Mesendoderm (in vitro differentiated cells): ENCODE measurements at regions not wholly inside any gene's neighbourhood (a gene's known extent, or its start where the extent isn't known, plus 50 kb on each side); places are given as distances from the start of the nearest gene placed in this dataset.

Experiments used
- DNase-seq: peaks from one replicate; pipeline ENCODE4 v3.0.0; 2013
- H2AK5ac ChIP-seq: 2 replicates; pipeline ENCODE4 v1.6.1; 2013; ENCODE audit warnings: low read length, inconsistent platforms
- H2BK120ac ChIP-seq: 2 replicates; pipeline ENCODE4 v1.6.1; 2013; ENCODE audit warnings: low read depth, mild to moderate bottlenecking, low read length, moderate library complexity, mixed read lengths
- H2BK15ac ChIP-seq: replicated peaks from 2 replicates; pipeline ENCODE4 v1.6.1; 2013; ENCODE audit warnings: low read depth, mild to moderate bottlenecking, moderate library complexity
- H2BK5ac ChIP-seq: 2 replicates; pipeline ENCODE4 v1.6.1; 2013; ENCODE audit warnings: low read length, inconsistent platforms
- H3K18ac ChIP-seq: 2 replicates; pipeline ENCODE4 v1.6.1; 2013; ENCODE audit warnings: mild to moderate bottlenecking, low read length, mixed read lengths
- H3K23ac ChIP-seq: one replicate; pipeline ENCODE4 v1.6.1; 2013; ENCODE audit warnings: low read length
- H3K27ac ChIP-seq: 2 replicates; pipeline ENCODE4 v1.5.1; 2013; ENCODE audit warnings: low read depth, mild to moderate bottlenecking, inconsistent platforms, low read length, moderate library complexity
- H3K27me3 ChIP-seq: 2 replicates; pipeline ENCODE4 v1.6.1; 2013; ENCODE audit warnings: low read length, control low read depth, mild to moderate bottlenecking, inconsistent platforms; ENCODE audit not compliant: insufficient read depth, poor library complexity
- H3K36me3 ChIP-seq: 2 replicates; pipeline ENCODE4 v1.6.1; 2013; ENCODE audit warnings: low read length, inconsistent platforms; ENCODE audit not compliant: control insufficient read depth, insufficient read depth
- H3K4ac ChIP-seq: one replicate; pipeline ENCODE4 v1.6.1; 2013; ENCODE audit warnings: low read depth, mild to moderate bottlenecking, low read length, moderate library complexity
- H3K4me1 ChIP-seq: 2 replicates; pipeline ENCODE4 v1.6.1; 2013; ENCODE audit warnings: low read depth, low read length, inconsistent platforms; ENCODE audit not compliant: control insufficient read depth
- H3K4me2 ChIP-seq: 2 replicates; pipeline ENCODE4 v1.6.1; 2013; ENCODE audit warnings: low read length
- H3K4me3 ChIP-seq: 2 replicates; pipeline ENCODE4 v1.5.1; 2013; ENCODE audit warnings: mild to moderate bottlenecking, low read length
- H3K56ac ChIP-seq: one replicate; pipeline ENCODE4 v1.6.1; 2013; ENCODE audit warnings: low read length
- H3K79me1 ChIP-seq: 2 replicates; pipeline ENCODE4 v1.6.1; 2013; ENCODE audit warnings: low read length, inconsistent platforms
- H3K79me2 ChIP-seq: 2 replicates; pipeline ENCODE4 v1.6.1; 2013; ENCODE audit warnings: mild to moderate bottlenecking, low read length; ENCODE audit not compliant: control insufficient read depth, insufficient read depth
- H3K9ac ChIP-seq: 2 replicates; pipeline ENCODE4 v1.6.1; 2013; ENCODE audit warnings: low read length, inconsistent platforms
- H4K5ac ChIP-seq: one replicate; pipeline ENCODE4 v1.6.1; 2013; ENCODE audit warnings: low read length
- H4K8ac ChIP-seq: one replicate; pipeline ENCODE4 v1.6.1; 2013; ENCODE audit warnings: low read depth, mild to moderate bottlenecking, control low read depth, low read length, moderate library complexity
- WGBS: extraction: QIAGEN DNeasy Blood & Tissue Kit; methylation state at CpG from one replicate; pipeline ENCODE4 v1.1.7; 2013; ENCODE audit warnings: low lambda C conversion rate, missing lambda C conversion rate; ENCODE audit not compliant: insufficient coverage; ENCODE audit errors: extremely low coverage; 5-methylcytosine and 5-hydroxymethylcytosine counted together

DNA sequence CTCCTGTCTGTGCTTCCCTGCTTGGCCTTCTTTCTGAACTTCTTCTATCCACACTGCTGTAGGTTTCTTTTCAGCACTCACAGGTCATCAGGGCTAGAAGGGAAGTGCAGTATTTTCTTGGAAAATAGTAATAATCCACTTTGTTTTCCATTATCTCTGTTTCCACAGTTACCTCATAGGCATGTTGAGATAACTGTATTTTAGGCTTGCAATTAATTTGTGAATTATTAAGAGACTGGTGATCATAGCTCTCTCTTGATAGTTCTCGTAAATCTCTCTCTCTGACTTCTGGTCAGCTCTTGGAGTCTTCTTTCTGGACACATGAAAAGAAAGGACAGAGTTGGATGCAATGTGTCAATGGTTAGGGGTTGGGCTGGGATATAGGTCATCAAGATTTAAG, 243.6 kb upstream of the IGFBP3 start:
- Histone ChIP-seq H3K27ac (no peak overlapping the region), H3K56ac (no peak overlapping the region), H3K27me3 (no peaks in the 10 kb centered on the region), H3K4ac (no peak overlapping the region), H2BK15ac (no peak overlapping the region), H3K18ac (no peak overlapping the region), H3K4me3 (no peak overlapping the region), H3K79me2 (no peaks in the 10 kb centered on the region), H3K4me2 (no peak overlapping the region), H4K5ac (no peak overlapping the region), H3K79me1 (no peaks in the 10 kb centered on the region), H3K9ac (no peak overlapping the region), H4K8ac (no peak overlapping the region), H3K36me3 (no peaks in the 10 kb centered on the region), H2AK5ac (no peak overlapping the region), H2BK5ac (no peak overlapping the region), H3K23ac (no peak overlapping the region), H3K4me1 (no peaks in the 10 kb centered on the region), H2BK120ac (no peak overlapping the region)
- no peak for DNase-seq
- no CpG with 5 or more reads among the region's 1 CpG for WGBS

DNA sequence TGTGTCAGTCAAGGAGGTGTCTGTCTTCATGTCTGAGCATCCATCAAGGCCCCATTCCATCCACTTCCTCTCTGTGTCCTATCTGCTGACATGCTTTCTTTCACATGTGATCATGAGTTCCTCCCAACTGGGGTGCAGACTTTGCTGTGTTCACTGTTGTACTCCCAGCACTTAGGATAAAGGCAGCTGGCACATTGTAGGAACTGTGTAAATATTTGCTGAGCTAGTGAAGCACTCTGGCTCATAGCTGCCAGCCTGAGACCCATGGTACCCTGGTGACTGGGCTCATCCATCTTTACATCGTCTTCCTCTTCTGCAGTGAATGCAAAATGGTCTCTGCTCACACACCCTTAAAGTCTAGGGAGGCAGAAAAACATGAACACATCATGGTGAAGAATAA, 242.2 kb upstream of the IGFBP3 start:
- WGBS, result no CpG with 5 or more reads among the region's 1 CpG
- no peak overlapping the region for H3K4me2 ChIP-seq
- no peak overlapping the region for H2BK15ac ChIP-seq
- no peaks in the 10 kb centered on the region for H3K4me1 ChIP-seq
- H4K5ac ChIP-seq, result no peak overlapping the region
- no peak overlapping the region for H3K9ac ChIP-seq
- no peak overlapping the region for H2BK5ac ChIP-seq
- H3K4me3 ChIP-seq, result no peak overlapping the region
- H4K8ac ChIP-seq, result no peak overlapping the region
- DNase-seq, result no peak
- H2AK5ac ChIP-seq, result no peak overlapping the region
- no peaks in the 10 kb centered on the region for H3K79me2 ChIP-seq
- H3K4ac ChIP-seq, result no peak overlapping the region
- H2BK120ac ChIP-seq, result no peak overlapping the region
- no peak overlapping the region for H3K18ac ChIP-seq
- H3K79me1 ChIP-seq, result no peaks in the 10 kb centered on the region
- no peak overlapping the region for H3K27ac ChIP-seq
- H3K36me3 ChIP-seq, result no peaks in the 10 kb centered on the region
- H3K27me3 ChIP-seq, result no peaks in the 10 kb centered on the region
- H3K23ac ChIP-seq, result no peak overlapping the region
- no peak overlapping the region for H3K56ac ChIP-seq

GRCh38 chr7:46162609-46163008, 241.5 kb upstream of the IGFBP3 start:
- Histone ChIP-seq H3K23ac (no peak overlapping the region), H4K8ac (no peak overlapping the region), H3K27me3 (no peaks in the 10 kb centered on the region), H3K4me2 (no peak overlapping the region), H3K56ac (no peak overlapping the region), H3K27ac (no peak overlapping the region), H3K36me3 (no peaks in the 10 kb centered on the region), H2BK5ac (no peak overlapping the region), H3K79me2 (no peaks in the 10 kb centered on the region), H2BK15ac (no peak overlapping the region), H4K5ac (no peak overlapping the region), H2BK120ac (no peak overlapping the region), H3K18ac (no peak overlapping the region), H3K4me1 (no peaks in the 10 kb centered on the region), H2AK5ac (no peak overlapping the region), H3K4ac (no peak overlapping the region), H3K79me1 (no peaks in the 10 kb centered on the region), H3K9ac (no peak overlapping the region), H3K4me3 (no peak overlapping the region)
- no CpG with 5 or more reads among the region's 3 CpGs for whole genome bisulfite sequencing
- DNase-seq, result no peak

DNA sequence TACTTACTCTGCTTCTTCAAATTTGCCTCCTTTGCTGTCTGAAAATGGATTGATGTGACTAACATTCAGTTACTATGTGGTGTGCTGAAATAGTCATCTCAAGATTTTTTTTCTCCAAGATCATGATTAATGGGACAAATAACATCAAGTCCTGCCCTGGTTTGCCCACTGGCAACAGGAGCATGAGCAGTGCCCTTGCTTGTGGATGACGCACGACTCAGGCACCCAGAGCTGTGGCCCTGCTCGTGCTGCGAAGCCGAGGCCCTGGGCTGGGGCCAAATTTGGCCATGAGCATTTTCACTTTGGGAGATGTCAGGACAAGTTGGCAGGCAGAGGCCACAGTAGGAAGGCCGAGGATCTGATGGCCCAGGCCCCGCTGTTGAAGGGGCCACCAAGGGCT, 239.8 kb upstream of the IGFBP3 start:
- Histone ChIP-seq H2BK120ac (no peak overlapping the region), H2BK5ac (no peak overlapping the region), H4K8ac (no peak overlapping the region), H3K27me3 (no peaks in the 10 kb centered on the region), H3K4me2 (no peak overlapping the region), H2BK15ac (no peak overlapping the region), H3K4me1 (no peaks in the 10 kb centered on the region), H4K5ac (no peak overlapping the region), H3K79me2 (no peaks in the 10 kb centered on the region), H3K4ac (no peak overlapping the region), H3K27ac (no peak overlapping the region), H3K4me3 (no peak overlapping the region), H3K79me1 (no peaks in the 10 kb centered on the region), H3K36me3 (no peaks in the 10 kb centered on the region), H3K56ac (no peak overlapping the region), H2AK5ac (no peak overlapping the region), H3K18ac (no peak overlapping the region), H3K9ac (no peak overlapping the region), H3K23ac (no peak overlapping the region)
- DNase-seq, result no peak
- no CpG with 5 or more reads among the region's 7 CpGs for WGBS

- H3K4me3 ChIP-seq, result no peak overlapping the region
- H3K27ac ChIP-seq, result no peak overlapping the region
- no peak overlapping the region for H4K8ac ChIP-seq
- no peaks in the 10 kb centered on the region for H3K4me1 ChIP-seq
- H3K4me2 ChIP-seq, result no peak overlapping the region
- H2BK15ac ChIP-seq, result no peak overlapping the region
- no peaks in the 10 kb centered on the region for H3K36me3 ChIP-seq
- H2AK5ac ChIP-seq, result no peak overlapping the region
- H2BK5ac ChIP-seq, result no peak overlapping the region
- no peak overlapping the region for H4K5ac ChIP-seq
- no peak overlapping the region for H2BK120ac ChIP-seq
- no peak for DNase-seq
- no peak overlapping the region for H3K4ac ChIP-seq
- no peaks in the 10 kb centered on the region for H3K79me1 ChIP-seq
- no CpG with 5 or more reads among the region's 4 CpGs for WGBS
- H3K79me2 ChIP-seq, result no peaks in the 10 kb centered on the region
- no peak overlapping the region for H3K56ac ChIP-seq
- H3K23ac ChIP-seq, result no peak overlapping the region
- H3K9ac ChIP-seq, result no peak overlapping the region
- H3K27me3 ChIP-seq, result no peaks in the 10 kb centered on the region
- no peak overlapping the region for H3K18ac ChIP-seq
These were observed 236.9 kb upstream of the IGFBP3 start for GRCh38 chr7:46157931-46158330.

DNA sequence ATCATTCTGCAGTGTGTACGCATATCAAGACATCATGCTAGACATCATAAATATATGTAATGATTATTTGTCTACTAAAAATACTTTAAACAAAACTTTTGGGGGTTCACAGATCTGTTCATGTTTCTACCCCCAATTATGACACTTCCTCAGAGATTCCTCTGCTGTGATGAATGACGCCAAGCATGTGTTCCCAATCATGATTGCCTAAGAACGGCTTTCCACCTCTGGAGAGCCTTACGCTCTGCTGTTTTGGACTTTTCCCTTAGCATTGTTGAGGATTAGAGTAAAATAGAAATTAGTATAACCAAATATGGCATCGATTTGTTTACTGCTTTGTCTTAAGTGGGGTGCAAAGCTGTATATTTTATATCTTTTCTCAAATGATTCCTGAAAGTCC, 236.3 kb upstream of the IGFBP3 start:
- no peak for DNase-seq
- Histone ChIP-seq H3K4ac (no peak overlapping the region), H3K27ac (no peak overlapping the region), H4K8ac (no peak overlapping the region), H3K27me3 (no peaks in the 10 kb centered on the region), H3K79me1 (no peaks in the 10 kb centered on the region), H3K4me3 (no peak overlapping the region), H3K23ac (no peak overlapping the region), H3K36me3 (no peaks in the 10 kb centered on the region), H4K5ac (no peak overlapping the region), H3K18ac (no peak overlapping the region), H3K56ac (no peak overlapping the region), H3K4me2 (no peak overlapping the region), H2BK5ac (no peak overlapping the region), H2BK15ac (no peak overlapping the region), H3K4me1 (no peaks in the 10 kb centered on the region), H3K79me2 (no peaks in the 10 kb centered on the region), H2AK5ac (no peak overlapping the region), H3K9ac (no peak overlapping the region), H2BK120ac (no peak overlapping the region)
- WGBS, result no CpG with 5 or more reads among the region's 5 CpGs
